GM18505 (cell line): ENCODE measurements at regions not wholly inside any gene's neighbourhood (a gene's known extent, or its start where the extent isn't known, plus 50 kb on each side); places are given as distances from the start of the nearest gene placed in this dataset.
"Not testable (repeated sequence)": the region's sequence is repeated elsewhere in the genome, so short reads cannot be mapped to it uniquely, and the experiment has no call there.

Source experiments
- ATAC-seq: cut with Tn5 transposase; IDR thresholded peaks from one replicate; pipeline ENCODE4 v1.9.1; 2021; ENCODE audit not compliant: unreplicated experiment
- POLR2A ChIP-seq: IDR thresholded peaks from 4 replicates; pipeline ENCODE4 v1.6.1; 2011; ENCODE audit warnings: borderline replicate concordance; ENCODE audit not compliant: insufficient read depth, insufficient read length; ENCODE audit errors: extremely low read depth

DNA sequence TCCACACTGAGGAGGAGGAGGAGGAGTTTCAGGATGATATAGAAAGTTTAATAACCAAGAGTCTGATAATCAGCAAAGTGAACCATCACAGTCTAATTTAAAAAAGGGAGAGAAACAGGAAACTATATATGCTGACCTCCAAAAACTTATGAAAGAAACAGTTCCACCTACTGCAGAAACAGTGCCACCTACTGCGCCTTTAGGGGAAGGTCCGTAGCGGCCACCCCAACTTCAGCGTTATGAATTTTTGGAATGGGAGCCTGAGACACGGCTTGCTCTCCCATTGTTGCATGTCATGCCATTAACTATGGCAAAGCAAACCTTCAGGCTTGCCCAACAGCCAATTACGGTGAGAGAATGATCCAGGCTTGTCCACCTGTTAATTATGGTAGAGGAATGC lies 1719.2 kb upstream of the LRRTM1 start:
- TF ChIP-seq POLR2A, result no peak
- ATAC-seq, result no peak

DNA sequence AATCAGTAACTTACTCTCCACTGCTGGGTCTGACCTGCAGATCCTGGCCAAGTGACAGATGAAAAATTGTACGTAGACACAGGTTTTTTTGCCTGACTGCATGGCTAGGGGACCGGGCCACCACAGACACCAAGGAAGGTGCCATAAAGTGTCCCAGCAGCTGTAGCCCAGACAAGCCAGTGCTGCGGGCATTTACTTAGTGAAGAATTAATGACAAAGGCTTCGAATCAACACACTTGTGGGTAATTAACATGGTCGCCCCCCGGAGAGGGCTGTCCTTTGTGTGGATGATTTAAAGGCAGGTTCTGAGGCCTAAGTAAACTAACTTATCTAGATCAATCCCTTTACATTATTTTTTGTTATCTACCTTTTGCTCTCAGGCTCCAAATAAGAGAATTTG lies 1709.1 kb upstream of the LRRTM1 start:
- no peak for TF ChIP-seq POLR2A
- ATAC-seq, result no peak

DNA sequence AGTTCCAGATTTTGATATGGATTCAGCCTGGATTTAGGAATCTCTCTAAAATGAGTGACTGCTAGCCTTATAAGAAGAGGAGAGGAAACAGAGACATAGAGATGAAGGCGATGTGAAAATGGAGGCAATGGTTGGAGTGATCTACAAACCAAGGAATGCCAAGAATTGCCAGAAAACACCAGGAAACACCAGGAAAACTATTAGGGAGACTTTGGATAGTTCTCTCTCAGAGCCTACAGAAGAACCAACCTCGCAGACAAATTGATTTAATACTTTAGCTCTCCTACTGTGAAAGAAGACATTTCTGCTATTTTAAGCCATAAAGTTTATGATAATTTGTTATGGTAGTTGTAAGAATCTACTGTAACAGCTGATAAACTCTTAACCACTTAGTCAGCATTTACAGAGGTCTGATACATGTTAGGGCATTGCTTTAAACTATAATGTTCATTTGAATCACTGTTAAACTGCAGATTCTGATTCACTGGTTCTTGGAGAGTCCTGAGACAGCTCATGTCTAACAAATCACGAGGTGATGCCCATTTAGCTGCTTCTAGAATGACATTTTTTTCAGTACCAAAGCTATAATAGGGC lies 1702.6 kb upstream of the LRRTM1 start:
- no peak for ATAC-seq

DNA sequence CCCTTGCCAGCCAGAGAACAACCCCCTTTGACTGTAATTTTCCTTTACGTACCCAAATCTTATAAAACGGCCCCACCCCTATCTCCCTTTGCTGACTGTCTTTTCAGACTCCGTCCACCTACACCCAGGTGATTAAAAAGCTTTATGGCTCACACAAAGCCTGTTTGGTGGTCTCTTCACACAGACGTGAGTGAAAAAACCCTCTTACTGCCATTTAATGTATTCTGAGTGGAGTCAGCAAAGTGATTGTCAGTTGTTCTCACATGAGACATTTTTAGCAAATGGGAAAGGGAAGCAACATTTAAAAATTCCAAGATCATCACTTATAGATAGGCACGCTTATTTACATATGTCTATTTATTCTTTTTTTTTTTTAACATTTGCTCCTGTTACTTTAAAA lies 1701.3 kb upstream of the LRRTM1 start:
- not testable (repeated sequence) for ATAC-seq

More for the DNA sequence above, 1702.6 kb upstream of the LRRTM1 start:
- no peak for TF ChIP-seq POLR2A

DNA sequence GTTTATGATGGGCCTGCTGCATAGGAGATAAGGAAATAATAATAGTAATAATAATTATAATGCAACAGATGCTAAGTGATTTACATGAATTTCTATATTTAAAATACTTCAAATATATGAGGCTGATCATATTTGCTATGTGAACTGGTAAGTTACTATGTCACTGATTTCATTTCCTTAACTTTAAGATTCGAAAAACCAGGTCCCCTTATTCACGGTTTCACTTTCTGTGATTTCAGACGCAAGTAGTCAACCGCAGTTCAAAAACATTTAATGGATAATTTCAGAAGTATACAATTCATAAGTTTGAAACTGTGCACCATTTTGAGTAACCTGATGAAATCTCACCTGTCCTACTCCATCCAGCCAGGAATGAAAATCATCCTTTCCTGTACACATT lies 1697.1 kb upstream of the LRRTM1 start:
- no peak for TF ChIP-seq POLR2A
- ATAC-seq, result no peak

DNA sequence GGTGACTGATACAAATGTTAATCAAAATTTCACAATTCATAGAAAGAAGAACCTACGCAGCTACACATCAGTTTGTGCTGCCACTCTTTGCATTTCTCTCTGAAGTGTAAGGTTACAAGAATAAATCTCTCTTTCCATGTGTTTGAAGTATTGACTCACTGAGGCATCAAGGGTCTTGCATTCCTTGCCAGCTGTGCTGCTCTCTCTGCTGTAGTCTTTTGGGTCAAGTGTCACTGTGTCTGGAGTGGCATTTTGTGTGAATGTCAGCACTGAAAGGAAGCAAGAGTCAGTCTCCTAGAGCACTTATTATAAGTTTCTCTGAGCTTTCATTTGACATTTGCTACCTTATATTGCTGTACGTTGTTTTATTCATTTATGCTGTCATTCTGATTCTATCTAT lies 1696.1 kb upstream of the LRRTM1 start:
- no peak for TF ChIP-seq POLR2A

DNA sequence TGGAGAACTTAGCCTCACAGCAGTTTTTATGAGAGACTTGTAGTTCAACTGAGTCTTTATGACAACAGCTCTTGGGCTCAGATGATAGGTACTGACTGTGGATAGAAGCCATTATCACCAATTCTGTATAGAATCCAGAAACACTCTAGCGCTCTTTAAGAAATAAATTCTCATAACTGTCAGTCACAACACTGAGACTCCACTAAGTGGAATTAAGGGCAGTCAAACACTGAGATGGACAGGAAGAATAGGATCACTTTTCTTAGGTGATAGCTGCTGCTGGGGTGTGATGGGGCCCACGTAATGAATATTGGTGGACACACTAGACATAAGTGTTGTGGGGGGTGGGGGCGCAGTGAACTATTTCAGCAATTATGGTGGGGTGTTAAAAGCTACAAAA lies 1691.8 kb upstream of the LRRTM1 start:
- TF ChIP-seq POLR2A, result no peak
- ATAC-seq, result no peak

More for the DNA sequence above, 1696.1 kb upstream of the LRRTM1 start:
- no peak for ATAC-seq

DNA sequence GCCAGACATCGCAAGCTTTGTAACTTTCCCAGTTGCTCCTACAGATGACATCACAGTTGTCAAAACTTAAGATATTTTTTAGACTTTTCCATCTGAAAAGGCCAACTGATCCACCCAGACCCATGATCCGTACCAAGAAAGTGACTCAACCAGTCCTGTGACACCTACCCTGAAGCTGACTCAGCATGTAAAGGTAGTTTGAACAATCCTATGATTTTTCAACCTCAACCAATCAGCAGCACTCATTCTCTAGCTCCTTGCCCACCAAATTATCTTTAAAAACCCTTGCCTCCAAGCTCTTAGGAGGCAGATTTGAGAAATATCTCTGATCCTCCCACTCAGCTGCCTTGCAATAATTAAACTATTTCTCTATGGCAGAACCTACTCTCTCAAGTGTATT lies 1686.7 kb upstream of the LRRTM1 start:
- ATAC-seq, result no peak
- TF ChIP-seq POLR2A, result no peak

DNA sequence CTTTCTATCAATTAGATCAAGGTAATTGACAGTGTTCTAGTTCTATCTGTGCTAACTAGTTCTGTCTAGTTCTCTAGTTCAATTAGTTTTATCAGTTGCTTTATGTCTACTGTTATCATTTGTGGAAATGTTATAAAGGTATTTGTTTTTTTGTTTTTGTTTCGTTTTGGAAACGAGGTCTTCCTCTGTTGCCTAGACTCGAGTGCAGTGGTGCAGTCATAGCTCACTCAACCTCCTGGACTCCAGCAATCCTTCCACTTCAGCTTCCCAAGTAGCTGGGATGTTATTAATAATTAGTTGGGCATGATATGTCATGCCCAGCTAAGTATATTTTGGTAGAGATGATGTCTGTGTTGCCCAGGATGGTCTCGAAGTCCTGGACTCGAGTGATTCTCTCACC lies 1682.8 kb upstream of the LRRTM1 start:
- TF ChIP-seq POLR2A, result no peak
- no peak for ATAC-seq

DNA sequence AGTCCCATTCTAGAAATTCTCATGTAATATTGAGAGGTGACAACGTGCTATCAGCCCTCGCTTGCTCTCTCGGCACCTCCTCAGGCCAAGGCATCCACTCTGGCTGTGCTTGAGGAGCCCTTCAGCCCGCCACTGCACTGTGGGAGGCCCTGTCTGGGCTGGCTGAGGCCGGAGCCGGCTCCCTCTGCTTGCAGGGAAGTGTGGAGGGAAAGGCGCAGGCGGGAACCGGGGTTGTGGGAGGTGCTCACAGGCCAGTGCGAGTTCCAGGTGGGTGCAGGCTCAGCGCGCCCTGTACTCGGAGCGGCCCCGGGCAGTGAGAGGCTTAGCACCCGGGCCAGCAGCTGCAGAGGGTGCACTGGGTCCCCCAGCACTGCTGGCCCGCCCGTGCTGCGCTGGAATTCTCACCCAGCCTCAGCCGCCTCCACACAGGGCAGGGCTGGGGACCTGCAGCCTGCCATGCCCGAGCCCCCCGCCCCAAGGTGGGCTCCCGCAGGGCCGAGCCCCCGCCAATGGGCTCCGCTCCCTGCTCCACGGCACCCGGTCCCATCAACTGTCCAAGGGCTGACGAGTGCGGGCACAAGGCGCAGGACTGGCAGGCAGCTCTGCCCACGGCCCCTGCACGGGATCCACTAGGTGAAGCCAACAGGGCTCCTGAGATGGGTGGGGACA lies 1680.6 kb upstream of the LRRTM1 start:
- ATAC-seq, result no peak
- no peak for TF ChIP-seq POLR2A

DNA sequence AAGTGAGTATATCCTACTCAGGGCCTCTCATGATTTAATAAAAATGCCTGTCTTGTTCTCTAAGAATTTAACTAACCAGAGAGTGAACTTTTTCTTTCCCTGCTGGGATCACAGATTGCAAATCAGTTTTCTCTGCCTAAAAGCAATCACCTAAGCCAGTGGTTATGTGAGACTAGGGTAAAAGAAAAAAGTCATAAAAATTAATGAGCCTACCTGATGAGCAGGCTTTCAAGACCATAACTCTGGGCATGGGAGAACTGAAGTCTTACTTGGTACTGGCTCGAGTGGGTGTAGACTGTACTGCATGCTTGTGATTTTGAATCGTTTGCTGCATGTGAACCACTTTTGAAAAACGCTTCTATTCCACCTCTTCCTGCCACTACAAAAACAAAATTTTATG lies 1677.0 kb upstream of the LRRTM1 start:
- no peak for ATAC-seq
- no peak for TF ChIP-seq POLR2A

DNA sequence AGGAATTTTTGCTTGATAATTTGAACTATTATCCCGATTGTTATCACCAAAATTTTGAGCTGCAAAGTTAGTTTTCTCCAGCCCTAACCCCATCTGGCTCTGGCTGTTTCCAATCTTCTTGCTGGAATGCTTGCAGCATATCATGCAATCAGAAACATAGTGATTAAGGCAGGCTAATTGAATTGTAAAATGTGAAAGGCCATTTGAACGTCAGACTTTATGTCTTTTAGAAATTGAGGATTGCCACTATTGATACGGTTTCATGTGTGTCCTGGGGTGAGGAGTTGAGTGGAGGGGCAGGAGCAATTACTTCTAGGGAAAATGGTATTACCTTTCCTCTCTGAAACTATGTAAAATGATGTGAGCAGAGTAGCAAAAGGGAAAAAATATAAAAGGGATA lies 1674.5 kb upstream of the LRRTM1 start:
- no peak for TF ChIP-seq POLR2A
- no peak for ATAC-seq

DNA sequence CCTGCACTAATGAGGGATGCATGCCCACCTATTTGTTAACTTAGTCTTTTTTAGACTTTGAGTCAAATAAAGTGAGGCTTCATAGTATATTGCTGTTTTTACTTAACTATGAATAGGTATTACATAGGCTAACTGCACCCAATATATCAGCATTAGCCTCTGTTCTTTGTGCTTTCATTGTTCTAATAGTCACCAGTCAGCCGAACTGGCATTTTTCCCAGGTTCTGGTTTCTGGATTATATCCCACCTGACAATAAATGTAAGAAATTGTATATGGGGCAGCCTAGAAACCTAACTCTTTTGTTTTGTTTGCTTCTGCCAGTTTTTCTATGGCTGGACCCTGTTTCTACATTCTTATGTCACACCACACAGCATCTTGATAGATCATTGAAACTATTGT lies 1672.4 kb upstream of the LRRTM1 start:
- TF ChIP-seq POLR2A, result no peak
- no peak for ATAC-seq

DNA sequence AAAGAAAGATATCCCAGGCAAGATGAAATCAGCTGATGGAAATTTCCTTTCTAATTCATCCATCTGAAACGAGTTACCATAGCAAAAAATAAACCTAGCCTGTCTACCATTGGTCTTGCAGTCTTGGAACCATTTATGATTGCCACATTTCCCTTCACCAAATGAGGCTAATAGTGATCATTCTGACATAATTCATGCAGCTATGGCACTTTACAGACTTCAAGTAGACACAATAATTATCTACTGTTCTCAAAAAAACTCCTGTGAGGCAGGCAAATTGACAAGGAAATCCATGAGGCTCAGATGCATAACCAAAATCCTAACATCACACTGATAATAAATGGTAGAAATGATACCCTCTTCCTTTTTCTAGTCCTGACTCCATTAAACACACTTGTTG lies 1669.7 kb upstream of the LRRTM1 start:
- no peak for TF ChIP-seq POLR2A
- no peak for ATAC-seq

DNA sequence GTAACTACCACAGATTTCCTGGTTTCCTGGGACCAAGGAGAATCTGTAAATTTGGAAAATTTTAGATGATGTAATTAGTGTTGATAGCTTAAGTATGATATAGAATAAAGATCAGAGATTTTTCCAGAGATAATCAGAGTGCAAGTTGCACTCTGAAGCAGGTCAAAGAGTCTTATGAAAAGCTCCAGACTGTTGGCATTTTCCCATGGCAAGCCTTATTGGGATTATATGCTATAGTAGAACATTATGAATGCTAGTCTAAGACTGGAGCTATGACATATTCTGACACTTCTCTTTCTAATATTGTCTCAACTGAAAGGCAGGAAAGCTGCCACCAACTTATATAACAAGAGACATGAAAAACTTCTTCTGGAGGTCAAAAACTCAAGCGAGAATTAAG lies 1638.3 kb upstream of the LRRTM1 start:
- no peak for TF ChIP-seq POLR2A
- no peak for ATAC-seq
